ENCODE measurements at regions not wholly inside any gene's neighbourhood (a gene's known extent, or its start where the extent isn't known, plus 50 kb on each side); places are given as distances from the start of the nearest gene placed in this dataset.

DNA sequence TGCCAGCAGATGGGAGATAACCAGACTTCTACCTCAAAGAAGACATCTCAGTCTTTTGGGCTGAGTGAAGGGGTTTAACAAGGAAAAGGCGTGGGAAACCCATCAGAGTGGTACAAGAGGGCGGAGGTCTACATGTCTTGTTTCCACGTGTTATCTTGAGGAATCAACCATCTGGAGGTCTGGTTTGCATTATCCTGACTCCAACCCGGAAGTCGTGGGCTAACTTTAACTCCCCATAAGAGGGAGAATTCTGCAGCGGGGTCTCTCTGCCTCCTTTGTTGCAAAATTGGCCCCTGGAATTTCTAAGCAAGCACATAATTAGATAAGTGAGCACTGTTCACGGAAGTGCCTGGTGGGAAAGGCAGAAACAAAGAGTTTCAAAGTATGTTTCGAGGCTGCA, 398.7 kb upstream of the C16orf82 start:
- no peaks in the 10 kb centered on the region for H3K79me2 ChIP-seq (ENCODE audit: insufficient read depth, low read length)
- H3K27ac ChIP-seq (ENCODE audit: low read length) = no peak overlapping the region
- H3K4me2 ChIP-seq (ENCODE audit: insufficient read depth, low read length) = no peak overlapping the region
- H3K36me3 ChIP-seq (ENCODE audit: insufficient read depth, low read length) = no peaks in the 10 kb centered on the region
- no peak for ATAC-seq (ENCODE audit: insufficient read depth, low read depth)
- H3K4me3 ChIP-seq (ENCODE audit: low read depth in 1 of 2, low read length in 2 of 2) = no peak overlapping the region
- TF ChIP-seq, protein P1, sequence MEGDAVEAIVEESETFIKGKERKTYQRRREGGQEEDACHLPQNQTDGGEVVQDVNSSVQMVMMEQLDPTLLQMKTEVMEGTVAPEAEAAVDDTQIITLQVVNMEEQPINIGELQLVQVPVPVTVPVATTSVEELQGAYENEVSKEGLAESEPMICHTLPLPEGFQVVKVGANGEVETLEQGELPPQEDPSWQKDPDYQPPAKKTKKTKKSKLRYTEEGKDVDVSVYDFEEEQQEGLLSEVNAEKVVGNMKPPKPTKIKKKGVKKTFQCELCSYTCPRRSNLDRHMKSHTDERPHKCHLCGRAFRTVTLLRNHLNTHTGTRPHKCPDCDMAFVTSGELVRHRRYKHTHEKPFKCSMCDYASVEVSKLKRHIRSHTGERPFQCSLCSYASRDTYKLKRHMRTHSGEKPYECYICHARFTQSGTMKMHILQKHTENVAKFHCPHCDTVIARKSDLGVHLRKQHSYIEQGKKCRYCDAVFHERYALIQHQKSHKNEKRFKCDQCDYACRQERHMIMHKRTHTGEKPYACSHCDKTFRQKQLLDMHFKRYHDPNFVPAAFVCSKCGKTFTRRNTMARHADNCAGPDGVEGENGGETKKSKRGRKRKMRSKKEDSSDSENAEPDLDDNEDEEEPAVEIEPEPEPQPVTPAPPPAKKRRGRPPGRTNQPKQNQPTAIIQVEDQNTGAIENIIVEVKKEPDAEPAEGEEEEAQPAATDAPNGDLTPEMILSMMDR (IDR thresholded peaks at IDR 0.05; ENCODE audit: borderline replicate concordance, extremely low read depth, low read length, poor library complexity, severe bottlenecking) = no peak
- TF ChIP-seq EZH2 (IDR thresholded peaks at IDR 0.05; ENCODE audit: borderline replicate concordance, low read depth, low read length, severe bottlenecking) = no peak
- no peak overlapping the region for H3K9ac ChIP-seq (ENCODE audit: low read depth, low read length)
- no peaks in the 10 kb centered on the region for H3K27me3 ChIP-seq (ENCODE audit: insufficient read depth, low read length, poor library complexity)
- no peak for DNase-seq
- no peaks in the 10 kb centered on the region for H3K9me3 ChIP-seq (ENCODE audit: insufficient read depth, low read length, severe bottlenecking)
- H4K20me1 ChIP-seq (ENCODE audit: insufficient read depth, low read length) = no peaks in the 10 kb centered on the region
- H2AFZ ChIP-seq (ENCODE audit: low read depth, low read length) = no peak overlapping the region
- H3K4me1 ChIP-seq (ENCODE audit: insufficient read depth, low read length) = no peaks in the 10 kb centered on the region

DNA sequence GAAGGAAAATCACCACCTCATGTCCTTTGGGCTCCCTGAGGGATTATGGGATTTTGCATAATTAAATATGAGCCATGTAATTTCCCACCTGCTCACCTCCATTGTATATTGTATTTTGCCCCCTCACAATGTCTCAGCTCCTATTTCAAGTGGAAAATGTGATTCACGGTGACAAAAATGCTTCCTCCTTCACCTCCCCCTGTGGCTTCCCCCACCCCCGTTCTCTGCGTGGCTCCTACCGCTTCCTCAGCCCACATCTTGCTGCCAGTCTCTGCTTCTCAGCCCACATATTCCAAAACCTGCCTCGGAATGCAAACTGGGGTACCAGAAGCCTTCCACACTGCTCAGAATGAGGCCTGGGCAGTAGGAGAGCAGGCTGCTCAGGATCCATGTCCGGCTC, 394.5 kb upstream of the C16orf82 start:
- TF ChIP-seq, protein P1 (IDR thresholded peaks at IDR 0.05; ENCODE audit: borderline replicate concordance, extremely low read depth, low read length, poor library complexity, severe bottlenecking) = no peak
- TF ChIP-seq EZH2 (IDR thresholded peaks at IDR 0.05; ENCODE audit: borderline replicate concordance, low read depth, low read length, severe bottlenecking) = no peak
- Histone ChIP-seq H3K4me1 (ENCODE audit: insufficient read depth, low read length) (no peaks in the 10 kb centered on the region), H3K27ac (ENCODE audit: low read length) (no peak overlapping the region), H3K36me3 (ENCODE audit: insufficient read depth, low read length) (no peaks in the 10 kb centered on the region), H3K4me2 (ENCODE audit: insufficient read depth, low read length) (no peak overlapping the region), H3K9me3 (ENCODE audit: insufficient read depth, low read length, severe bottlenecking) (no peaks in the 10 kb centered on the region), H3K79me2 (ENCODE audit: insufficient read depth, low read length) (no peaks in the 10 kb centered on the region), H3K27me3 (ENCODE audit: insufficient read depth, low read length, poor library complexity) (no peaks in the 10 kb centered on the region), H3K9ac (ENCODE audit: low read depth, low read length) (no peak overlapping the region), H4K20me1 (ENCODE audit: insufficient read depth, low read length) (no peaks in the 10 kb centered on the region), H3K4me3 (ENCODE audit: low read depth in 1 of 2, low read length in 2 of 2) (no peak overlapping the region), H2AFZ (ENCODE audit: low read depth, low read length) (no peak overlapping the region)
- DNase-seq (no peak), ATAC-seq (ENCODE audit: insufficient read depth, low read depth) (no peak)

DNA sequence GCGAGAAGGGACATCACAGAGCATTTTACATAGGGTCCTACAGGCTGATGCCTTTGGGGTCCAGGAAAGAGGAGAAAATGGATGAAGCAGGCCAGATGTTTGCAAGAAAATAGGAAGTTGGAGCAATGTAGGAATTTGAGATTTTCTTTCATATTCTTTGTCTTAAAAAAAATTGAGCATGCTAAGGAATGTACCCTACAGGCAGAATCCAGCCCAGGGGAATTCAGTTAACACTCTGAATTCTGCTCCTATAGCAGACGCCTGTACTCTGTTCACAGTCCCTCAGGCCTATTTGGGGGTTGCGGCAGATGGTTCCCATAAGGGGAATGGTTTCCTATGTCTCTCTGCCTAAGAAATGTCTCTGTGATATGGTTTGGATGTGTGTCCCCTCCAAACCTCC, 393.7 kb upstream of the C16orf82 start:
- Histone ChIP-seq H3K4me3 (ENCODE audit: low read depth in 1 of 2, low read length in 2 of 2) (no peak overlapping the region), H3K36me3 (ENCODE audit: insufficient read depth, low read length) (no peaks in the 10 kb centered on the region), H4K20me1 (ENCODE audit: insufficient read depth, low read length) (no peaks in the 10 kb centered on the region), H3K27ac (ENCODE audit: low read length) (no peak overlapping the region), H3K79me2 (ENCODE audit: insufficient read depth, low read length) (no peaks in the 10 kb centered on the region), H2AFZ (ENCODE audit: low read depth, low read length) (no peak overlapping the region), H3K9ac (ENCODE audit: low read depth, low read length) (no peak overlapping the region), H3K27me3 (ENCODE audit: insufficient read depth, low read length, poor library complexity) (no peaks in the 10 kb centered on the region), H3K4me2 (ENCODE audit: insufficient read depth, low read length) (no peak overlapping the region), H3K4me1 (ENCODE audit: insufficient read depth, low read length) (no peaks in the 10 kb centered on the region), H3K9me3 (ENCODE audit: insufficient read depth, low read length, severe bottlenecking) (no peaks in the 10 kb centered on the region)
- TF ChIP-seq, protein P1 (IDR thresholded peaks at IDR 0.05; ENCODE audit: borderline replicate concordance, extremely low read depth, low read length, poor library complexity, severe bottlenecking) = no peak
- no peak for TF ChIP-seq EZH2 (IDR thresholded peaks at IDR 0.05; ENCODE audit: borderline replicate concordance, low read depth, low read length, severe bottlenecking)
- DNase-seq (no peak), ATAC-seq (ENCODE audit: insufficient read depth, low read depth) (no peak)

DNA sequence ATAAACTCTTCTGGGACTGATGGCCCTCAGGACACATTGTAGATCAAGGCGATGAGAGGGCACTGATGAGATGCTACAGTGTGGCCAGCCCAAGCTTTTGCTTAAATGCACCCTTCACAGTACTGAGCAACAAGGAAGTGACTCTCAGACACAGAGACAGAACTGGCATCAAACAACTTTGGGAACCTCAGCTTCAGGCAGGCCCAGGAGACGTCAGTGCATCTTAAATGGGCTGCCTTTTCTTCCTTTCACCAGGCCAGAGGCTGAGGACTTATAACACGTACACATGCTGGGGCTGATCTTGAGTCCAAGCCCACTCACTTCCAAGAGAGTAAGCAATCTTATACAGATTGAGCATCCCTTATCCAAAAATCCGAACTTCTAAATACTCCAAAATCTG, 386.1 kb upstream of the C16orf82 start:
- H3K36me3 ChIP-seq (ENCODE audit: insufficient read depth, low read length) = no peaks in the 10 kb centered on the region
- H3K4me1 ChIP-seq (ENCODE audit: insufficient read depth, low read length) = no peaks in the 10 kb centered on the region
- no peak overlapping the region for H3K27ac ChIP-seq (ENCODE audit: low read length)
- no peak overlapping the region for H3K9ac ChIP-seq (ENCODE audit: low read depth, low read length)
- no peak overlapping the region for H2AFZ ChIP-seq (ENCODE audit: low read depth, low read length)
- TF ChIP-seq, protein P1 (IDR thresholded peaks at IDR 0.05; ENCODE audit: borderline replicate concordance, extremely low read depth, low read length, poor library complexity, severe bottlenecking) = no peak
- no peak for TF ChIP-seq EZH2 (IDR thresholded peaks at IDR 0.05; ENCODE audit: borderline replicate concordance, low read depth, low read length, severe bottlenecking)
- H3K9me3 ChIP-seq (ENCODE audit: insufficient read depth, low read length, severe bottlenecking) = no peaks in the 10 kb centered on the region
- no peaks in the 10 kb centered on the region for H4K20me1 ChIP-seq (ENCODE audit: insufficient read depth, low read length)
- no peak overlapping the region for H3K4me3 ChIP-seq (ENCODE audit: low read depth in 1 of 2, low read length in 2 of 2)
- H3K27me3 ChIP-seq (ENCODE audit: insufficient read depth, low read length, poor library complexity) = no peaks in the 10 kb centered on the region
- DNase-seq = no peak
- no peak overlapping the region for H3K4me2 ChIP-seq (ENCODE audit: insufficient read depth, low read length)
- ATAC-seq (ENCODE audit: insufficient read depth, low read depth) = no peak
- H3K79me2 ChIP-seq (ENCODE audit: insufficient read depth, low read length) = no peaks in the 10 kb centered on the region

Measured in DND-41 (cell line).